Uterus (tissue), 3 donors: ENCODE measurements at regions not wholly inside any gene's neighbourhood (a gene's known extent, or its start where the extent isn't known, plus 50 kb on each side); places are given as distances from the start of the nearest gene placed in this dataset.

Source experiments
- DNase-seq, 2 donors: peaks; one replicate each; pipeline ENCODE4 v3.0.0-alpha.2; 2019 to 2020
- H3K27ac ChIP-seq, 2 donors: fragments of 200-600 bp; sonication (generic); 1 replicate in 1 of 2; 2 replicates in 1 of 2; pipeline ENCODE4 v1.5.1; 2016 to 2018
- H3K27me3 ChIP-seq, 2 donors: fragments of 200-600 bp; sonication (generic); one replicate each; pipeline ENCODE4 v1.5.1; 2018 to 2019; ENCODE audit warnings: control low read depth in 1 of 2
- H3K36me3 ChIP-seq, 2 donors: fragments of 200-600 bp; sonication (generic); one replicate each; pipeline ENCODE4 v1.5.1; 2019; ENCODE audit warnings: control low read depth in 1 of 2
- H3K4me1 ChIP-seq, 2 donors: fragments of 200-600 bp; sonication (generic); one replicate each; pipeline ENCODE4 v1.5.1; 2018 to 2019; ENCODE audit warnings: control low read depth in 1 of 2
- H3K4me3 ChIP-seq, 2 donors: fragments of 200-600 bp; sonication (generic); 1 replicate in 1 of 2; 2 replicates in 1 of 2; pipeline ENCODE4 v1.5.1; 2018 to 2019; ENCODE audit warnings: mild to moderate bottlenecking in 1 of 2
- H3K9me3 ChIP-seq, 2 donors: fragments of 200-600 bp; sonication (generic); one replicate each; pipeline ENCODE4 v1.5.1; 2019; ENCODE audit warnings: control low read depth in 1 of 2
- CTCF ChIP-seq, 4 experiments: fragments of 200-600 bp in 2 of 4; fragments of 450-650 bp in 2 of 4; sonication (generic) in 2 of 4; IDR thresholded peaks; one replicate each; pipeline ENCODE4 v1.5.1; 2016 to 2019; ENCODE audit warnings: antibody characterized with exemption in 4 of 4, mild to moderate bottlenecking in 2 of 4, moderate library complexity in 1 of 4
- POLR2A ChIP-seq, 2 donors: fragments of 450-650 bp; IDR thresholded peaks; one replicate each; pipeline ENCODE4 v1.6.1; 2016; ENCODE audit warnings: antibody characterized with exemption in 2 of 2, mild to moderate bottlenecking in 1 of 2, moderate library complexity in 1 of 2
- intact Hi-C: fragments of 100-400 bp; cut with DNase I; formaldehyde crosslinking; loops from one replicate; pipeline ENCODE4 v1.15.1; 2023; ENCODE audit warnings: low total_unique reads
- donor health status: DM: yes; HTN: yes; CAD: no.

- intact Hi-C loops = no loop called here
- H3K9me3 ChIP-seq = no peaks in the 10 kb centered on the region
- TF ChIP-seq CTCF (IDR thresholded peaks at IDR 0.05) (no peak), POLR2A (IDR thresholded peaks at IDR 0.05) (no peak)
These were observed 80.3 kb downstream of the DDIT4L start for GRCh38 chr4:100109921-100110320.

GRCh38 chr4:100108869-100109268, 81.4 kb downstream of the DDIT4L start:
- no peak for DNase-seq
- Histone ChIP-seq H3K4me1 (no peaks in the 10 kb centered on the region), H3K27me3 (no peaks in the 10 kb centered on the region), H3K36me3 (no peaks in the 10 kb centered on the region), H3K27ac (no peak overlapping the region), H3K9me3 (no peaks in the 10 kb centered on the region), H3K4me3 (no peak overlapping the region)
- intact Hi-C loops = no loop called here
- TF ChIP-seq CTCF (IDR thresholded peaks at IDR 0.05) = no peak
- no peak for TF ChIP-seq POLR2A (IDR thresholded peaks at IDR 0.05)

More at GRCh38 chr4:100109921-100110320, 80.3 kb downstream of the DDIT4L start:
- no peak for DNase-seq
- H3K4me1 ChIP-seq = no peaks in the 10 kb centered on the region
- H3K4me3 ChIP-seq = no peak overlapping the region
- H3K27ac ChIP-seq = no peak overlapping the region
- no peaks in the 10 kb centered on the region for H3K27me3 ChIP-seq
- no peaks in the 10 kb centered on the region for H3K36me3 ChIP-seq

GRCh38 chr4:100106982-100107381, 83.3 kb downstream of the DDIT4L start:
- intact Hi-C loops = no loop called here
- H3K9me3 ChIP-seq = no peaks in the 10 kb centered on the region
- H3K27me3 ChIP-seq = no peaks in the 10 kb centered on the region
- H3K27ac ChIP-seq = no peak overlapping the region
- TF ChIP-seq CTCF (IDR thresholded peaks at IDR 0.05) (no peak), POLR2A (IDR thresholded peaks at IDR 0.05) (no peak)
- H3K4me3 ChIP-seq = no peak overlapping the region
- DNase-seq = no peak
- no peaks in the 10 kb centered on the region for H3K4me1 ChIP-seq
- H3K36me3 ChIP-seq = no peaks in the 10 kb centered on the region

GRCh38 chr4:100103671-100104070, 86.6 kb downstream of the DDIT4L start:
- H3K27me3 ChIP-seq = no peaks in the 10 kb centered on the region
- intact Hi-C loops = no loop called here
- no peaks in the 10 kb centered on the region for H3K36me3 ChIP-seq
- TF ChIP-seq POLR2A (IDR thresholded peaks at IDR 0.05) = no peak
- TF ChIP-seq CTCF (IDR thresholded peaks at IDR 0.05) = no peak
- no peaks in the 10 kb centered on the region for H3K9me3 ChIP-seq
- no peaks in the 10 kb centered on the region for H3K4me1 ChIP-seq
- no peak overlapping the region for H3K4me3 ChIP-seq
- DNase-seq = no peak
- H3K27ac ChIP-seq = no peak overlapping the region

- Histone ChIP-seq H3K27me3 (no peaks in the 10 kb centered on the region), H3K27ac (no peak overlapping the region), H3K4me3 (no peak overlapping the region), H3K4me1 (no peaks in the 10 kb centered on the region), H3K9me3 (no peaks in the 10 kb centered on the region), H3K36me3 (no peaks in the 10 kb centered on the region)
- intact Hi-C loops = no loop called here
- TF ChIP-seq POLR2A (IDR thresholded peaks at IDR 0.05) = no peak
- TF ChIP-seq CTCF (IDR thresholded peaks at IDR 0.05) = no peak
- no peak for DNase-seq
These were observed 89.3 kb downstream of the DDIT4L start for GRCh38 chr4:100100985-100101384.
